ENCODE measurements at regions not wholly inside any gene's neighbourhood (a gene's known extent, or its start where the extent isn't known, plus 50 kb on each side); places are given as distances from the start of the nearest gene placed in this dataset.
"Not testable (repeated sequence)": the region's sequence is repeated elsewhere in the genome, so short reads cannot be mapped to it uniquely, and the experiment has no call there.

DNA sequence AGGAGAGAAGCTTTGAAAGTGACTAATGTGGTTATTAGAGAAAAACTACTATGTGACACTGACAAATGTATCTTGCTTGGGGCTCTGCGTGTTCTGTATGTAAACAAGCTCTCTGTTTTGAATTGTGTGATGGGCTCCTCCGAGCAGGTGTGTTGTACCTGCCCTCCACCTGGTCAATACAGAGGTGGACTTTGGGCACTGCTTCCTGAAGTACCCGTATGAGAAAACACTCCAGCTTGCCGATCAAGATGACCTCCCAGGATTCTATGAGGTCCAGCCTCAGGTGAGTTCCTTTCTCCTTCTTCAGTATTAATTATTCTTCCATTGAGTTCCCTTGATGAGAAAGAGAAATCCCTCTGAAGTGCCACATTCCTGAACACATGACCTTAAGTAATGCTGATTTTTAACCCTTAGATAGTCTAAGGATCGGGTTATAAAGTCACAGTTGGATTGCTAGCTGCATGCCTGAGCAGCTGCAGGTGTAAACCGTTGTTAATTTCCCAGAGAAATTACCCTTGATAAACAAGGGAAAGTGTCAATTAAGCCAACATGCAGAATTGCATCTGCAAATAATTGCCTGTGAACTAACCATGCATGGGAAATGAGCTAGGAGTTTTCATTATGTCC lies 292.0 kb upstream of the NBPF12 start:
- not testable (repeated sequence) for H3K4ac ChIP-seq (ENCODE audit: low read length); H3K14ac ChIP-seq (ENCODE audit: low read length)
- WGBS, 2 donors (ENCODE audit: extremely low coverage in 2 of 2, insufficient read length in 2 of 2, insufficient replicate concordance in 1 of 2): no CpG with 5 or more reads among the region's 6 CpGs

DNA sequence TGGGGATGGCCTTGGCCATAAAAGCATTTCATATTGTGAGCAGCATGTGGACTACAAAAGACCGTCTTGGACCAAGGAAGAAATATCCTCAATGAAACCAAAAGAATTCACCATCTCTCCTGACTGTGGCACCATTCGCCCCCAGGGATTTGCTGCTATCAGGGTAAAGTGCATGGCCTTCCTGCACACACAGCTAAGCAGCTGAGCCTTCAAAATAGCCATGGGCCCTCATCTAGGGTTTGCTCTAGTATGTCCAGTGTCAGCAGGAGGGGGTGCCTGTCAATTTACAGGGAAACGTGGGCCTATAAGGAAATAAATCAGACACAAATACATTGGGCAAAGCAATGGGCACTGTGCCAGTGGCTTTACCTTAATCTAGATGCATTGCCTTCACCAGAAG lies 296.6 kb upstream of the NBPF12 start:
- not testable (repeated sequence) for H2BK5ac ChIP-seq (ENCODE audit: low read length); H3K79me1 ChIP-seq (ENCODE audit: low read depth, low read length); H3K9me3 ChIP-seq (replicated peaks in 1 of 2; ENCODE audit: control insufficient read depth in 2 of 2, insufficient read depth in 1 of 2, low read depth in 1 of 2, low read length in 2 of 2); H3K18ac ChIP-seq (ENCODE audit: low read length); H3K27me3 ChIP-seq (ENCODE audit: control insufficient read depth in 3 of 3, insufficient read depth in 3 of 3, low read depth in 1 of 3, low read length in 3 of 3); H3K4ac ChIP-seq (ENCODE audit: low read length); H2AFZ ChIP-seq (ENCODE audit: low read length); H2AK5ac ChIP-seq (ENCODE audit: low read depth, low read length); H3K23ac ChIP-seq (ENCODE audit: low read depth, low read length, poor library complexity); DNase-seq (ENCODE audit: low spot score); H3K4me3 ChIP-seq (ENCODE audit: low read length in 2 of 2); H2BK12ac ChIP-seq (ENCODE audit: low read length); H2BK120ac ChIP-seq (ENCODE audit: low read depth, low read length); H3K14ac ChIP-seq (ENCODE audit: low read length); H3K36me3 ChIP-seq (replicated peaks in 1 of 2; ENCODE audit: control insufficient read depth in 2 of 2, insufficient read depth in 2 of 2, low read length in 2 of 2); H3K4me1 ChIP-seq (ENCODE audit: control insufficient read depth in 2 of 2, insufficient read depth in 1 of 2, low read depth in 1 of 2, low read length in 2 of 2); H3K9ac ChIP-seq (ENCODE audit: low read depth, low read length, poor library complexity); H4K8ac ChIP-seq (ENCODE audit: low read depth, low read length); H3K27ac ChIP-seq (replicated peaks; ENCODE audit: low read length); H3K4me2 ChIP-seq (ENCODE audit: insufficient read depth, low read length, poor library complexity, severe bottlenecking); H4K91ac ChIP-seq (ENCODE audit: low read depth, low read length, poor library complexity); H2BK15ac ChIP-seq (ENCODE audit: low read length)
- no CpG with 5 or more reads among the region's 3 CpGs for WGBS, 2 donors (ENCODE audit: extremely low coverage in 2 of 2, insufficient read length in 2 of 2, insufficient replicate concordance in 1 of 2)

More for the DNA sequence above, 292.0 kb upstream of the NBPF12 start:
- H4K91ac ChIP-seq (ENCODE audit: low read depth, low read length, poor library complexity); H3K23ac ChIP-seq (ENCODE audit: low read depth, low read length, poor library complexity); H2BK120ac ChIP-seq (ENCODE audit: low read depth, low read length); DNase-seq (ENCODE audit: low spot score); H2BK15ac ChIP-seq (ENCODE audit: low read length); H3K9ac ChIP-seq (ENCODE audit: low read depth, low read length, poor library complexity); H3K4me3 ChIP-seq (ENCODE audit: low read length in 2 of 2); H2BK5ac ChIP-seq (ENCODE audit: low read length); H3K4me2 ChIP-seq (ENCODE audit: insufficient read depth, low read length, poor library complexity, severe bottlenecking); H3K4me1 ChIP-seq (ENCODE audit: control insufficient read depth in 2 of 2, insufficient read depth in 1 of 2, low read depth in 1 of 2, low read length in 2 of 2); H3K9me3 ChIP-seq (replicated peaks in 1 of 2; ENCODE audit: control insufficient read depth in 2 of 2, insufficient read depth in 1 of 2, low read depth in 1 of 2, low read length in 2 of 2); H3K27me3 ChIP-seq (ENCODE audit: control insufficient read depth in 3 of 3, insufficient read depth in 3 of 3, low read depth in 1 of 3, low read length in 3 of 3); H2AFZ ChIP-seq (ENCODE audit: low read length); H3K18ac ChIP-seq (ENCODE audit: low read length); H3K27ac ChIP-seq (replicated peaks; ENCODE audit: low read length); H3K36me3 ChIP-seq (replicated peaks in 1 of 2; ENCODE audit: control insufficient read depth in 2 of 2, insufficient read depth in 2 of 2, low read length in 2 of 2); H4K8ac ChIP-seq (ENCODE audit: low read depth, low read length); H2AK5ac ChIP-seq (ENCODE audit: low read depth, low read length); H2BK12ac ChIP-seq (ENCODE audit: low read length); H3K79me1 ChIP-seq (ENCODE audit: low read depth, low read length): not testable (repeated sequence)

- not testable (repeated sequence) for H3K4me1 ChIP-seq (ENCODE audit: control insufficient read depth in 2 of 2, insufficient read depth in 1 of 2, low read depth in 1 of 2, low read length in 2 of 2); H2AK5ac ChIP-seq (ENCODE audit: low read depth, low read length); H3K9me3 ChIP-seq (replicated peaks in 1 of 2; ENCODE audit: control insufficient read depth in 2 of 2, insufficient read depth in 1 of 2, low read depth in 1 of 2, low read length in 2 of 2); H2BK12ac ChIP-seq (ENCODE audit: low read length); H3K36me3 ChIP-seq (replicated peaks in 1 of 2; ENCODE audit: control insufficient read depth in 2 of 2, insufficient read depth in 2 of 2, low read length in 2 of 2); H3K79me1 ChIP-seq (ENCODE audit: low read depth, low read length); H2BK120ac ChIP-seq (ENCODE audit: low read depth, low read length); H2BK5ac ChIP-seq (ENCODE audit: low read length); H3K18ac ChIP-seq (ENCODE audit: low read length); H3K4me2 ChIP-seq (ENCODE audit: insufficient read depth, low read length, poor library complexity, severe bottlenecking); H4K8ac ChIP-seq (ENCODE audit: low read depth, low read length); H4K91ac ChIP-seq (ENCODE audit: low read depth, low read length, poor library complexity); H3K14ac ChIP-seq (ENCODE audit: low read length); H2BK15ac ChIP-seq (ENCODE audit: low read length); H3K27me3 ChIP-seq (ENCODE audit: control insufficient read depth in 3 of 3, insufficient read depth in 3 of 3, low read depth in 1 of 3, low read length in 3 of 3); DNase-seq (ENCODE audit: low spot score); H3K4ac ChIP-seq (ENCODE audit: low read length); H3K9ac ChIP-seq (ENCODE audit: low read depth, low read length, poor library complexity); H2AFZ ChIP-seq (ENCODE audit: low read length); H3K4me3 ChIP-seq (ENCODE audit: low read length in 2 of 2); H3K23ac ChIP-seq (ENCODE audit: low read depth, low read length, poor library complexity); H3K27ac ChIP-seq (replicated peaks; ENCODE audit: low read length)
- no CpG with 5 or more reads among the region's 5 CpGs for whole genome bisulfite sequencing, 2 donors (ENCODE audit: extremely low coverage in 2 of 2, insufficient read length in 2 of 2, insufficient replicate concordance in 1 of 2)
These were observed 297.5 kb upstream of the NBPF12 start for GRCh38 chr1:146640671-146641070.

- not testable (repeated sequence) for H3K79me1 ChIP-seq (ENCODE audit: low read depth, low read length); H3K27ac ChIP-seq (replicated peaks; ENCODE audit: low read length); H3K4me2 ChIP-seq (ENCODE audit: insufficient read depth, low read length, poor library complexity, severe bottlenecking); H2BK12ac ChIP-seq (ENCODE audit: low read length); H3K27me3 ChIP-seq (ENCODE audit: control insufficient read depth in 3 of 3, insufficient read depth in 3 of 3, low read depth in 1 of 3, low read length in 3 of 3); H2BK120ac ChIP-seq (ENCODE audit: low read depth, low read length); H3K9me3 ChIP-seq (replicated peaks in 1 of 2; ENCODE audit: control insufficient read depth in 2 of 2, insufficient read depth in 1 of 2, low read depth in 1 of 2, low read length in 2 of 2); H3K36me3 ChIP-seq (replicated peaks in 1 of 2; ENCODE audit: control insufficient read depth in 2 of 2, insufficient read depth in 2 of 2, low read length in 2 of 2); H3K4ac ChIP-seq (ENCODE audit: low read length); H2BK5ac ChIP-seq (ENCODE audit: low read length); DNase-seq (ENCODE audit: low spot score); H3K23ac ChIP-seq (ENCODE audit: low read depth, low read length, poor library complexity); H3K4me1 ChIP-seq (ENCODE audit: control insufficient read depth in 2 of 2, insufficient read depth in 1 of 2, low read depth in 1 of 2, low read length in 2 of 2); H4K91ac ChIP-seq (ENCODE audit: low read depth, low read length, poor library complexity); H4K8ac ChIP-seq (ENCODE audit: low read depth, low read length); H3K4me3 ChIP-seq (ENCODE audit: low read length in 2 of 2); H2AK5ac ChIP-seq (ENCODE audit: low read depth, low read length); H3K14ac ChIP-seq (ENCODE audit: low read length); H2AFZ ChIP-seq (ENCODE audit: low read length); H3K18ac ChIP-seq (ENCODE audit: low read length); H3K9ac ChIP-seq (ENCODE audit: low read depth, low read length, poor library complexity); H2BK15ac ChIP-seq (ENCODE audit: low read length)
- WGBS, 2 donors (ENCODE audit: extremely low coverage in 2 of 2, insufficient read length in 2 of 2, insufficient replicate concordance in 1 of 2): no CpG with 5 or more reads among the region's 1 CpG
These were observed 307.8 kb upstream of the NBPF12 start for GRCh38 chr1:146630302-146630701.
